ENCODE measurements at regions not wholly inside any gene's neighbourhood (a gene's known extent, or its start where the extent isn't known, plus 50 kb on each side); places are given as distances from the start of the nearest gene placed in this dataset.

GRCh38 chr4:117740736-117741135 lies 293.6 kb upstream of the NDST3 start:
- TF ChIP-seq, protein P1, sequence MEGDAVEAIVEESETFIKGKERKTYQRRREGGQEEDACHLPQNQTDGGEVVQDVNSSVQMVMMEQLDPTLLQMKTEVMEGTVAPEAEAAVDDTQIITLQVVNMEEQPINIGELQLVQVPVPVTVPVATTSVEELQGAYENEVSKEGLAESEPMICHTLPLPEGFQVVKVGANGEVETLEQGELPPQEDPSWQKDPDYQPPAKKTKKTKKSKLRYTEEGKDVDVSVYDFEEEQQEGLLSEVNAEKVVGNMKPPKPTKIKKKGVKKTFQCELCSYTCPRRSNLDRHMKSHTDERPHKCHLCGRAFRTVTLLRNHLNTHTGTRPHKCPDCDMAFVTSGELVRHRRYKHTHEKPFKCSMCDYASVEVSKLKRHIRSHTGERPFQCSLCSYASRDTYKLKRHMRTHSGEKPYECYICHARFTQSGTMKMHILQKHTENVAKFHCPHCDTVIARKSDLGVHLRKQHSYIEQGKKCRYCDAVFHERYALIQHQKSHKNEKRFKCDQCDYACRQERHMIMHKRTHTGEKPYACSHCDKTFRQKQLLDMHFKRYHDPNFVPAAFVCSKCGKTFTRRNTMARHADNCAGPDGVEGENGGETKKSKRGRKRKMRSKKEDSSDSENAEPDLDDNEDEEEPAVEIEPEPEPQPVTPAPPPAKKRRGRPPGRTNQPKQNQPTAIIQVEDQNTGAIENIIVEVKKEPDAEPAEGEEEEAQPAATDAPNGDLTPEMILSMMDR (IDR thresholded peaks at IDR 0.05; ENCODE audit: low read depth, low read length, poor library complexity, severe bottlenecking) = no peak
- TF ChIP-seq EZH2phosphoT487 (IDR thresholded peaks at IDR 0.05; ENCODE audit: borderline replicate concordance, low read length) = no peak
